Activated naive CD8-positive, alpha-beta T cell treated with anti-CD3 and anti-CD28 coated beads, Interleukin-2, amount 50 U/mL, for 24 hours (primary cell): ENCODE measurements at regions not wholly inside any gene's neighbourhood (a gene's known extent, or its start where the extent isn't known, plus 50 kb on each side); places are given as distances from the start of the nearest gene placed in this dataset.

Experiments used
- ATAC-seq: fragments of 150-1000 bp; cut with Tn5 transposase; one replicate; pipeline ENCODE4 v1.10.0; 2021
- DNase-seq: peaks from one replicate; pipeline ENCODE4 v3.0.0; 2021
- H3K27ac Mint-ChIP-seq: one replicate; pipeline ENCODE4 v1.8.0; 2021; ENCODE audit warnings: mild to moderate bottlenecking, mixed read lengths
- H3K27me3 Mint-ChIP-seq: one replicate; pipeline ENCODE4 v1.8.0; 2021; ENCODE audit warnings: mixed read lengths
- H3K36me3 Mint-ChIP-seq: one replicate; pipeline ENCODE4 v1.8.0; 2021; ENCODE audit warnings: low read depth, mixed read lengths
- H3K4me1 Mint-ChIP-seq: one replicate; pipeline ENCODE4 v1.8.0; 2021; ENCODE audit warnings: mixed read lengths
- H3K4me3 Mint-ChIP-seq: one replicate; pipeline ENCODE4 v1.8.0; 2021; ENCODE audit warnings: mild to moderate bottlenecking, moderate library complexity, mixed read lengths
- H3K9me3 Mint-ChIP-seq: one replicate; pipeline ENCODE4 v1.8.0; 2021; ENCODE audit warnings: mixed read lengths

DNA sequence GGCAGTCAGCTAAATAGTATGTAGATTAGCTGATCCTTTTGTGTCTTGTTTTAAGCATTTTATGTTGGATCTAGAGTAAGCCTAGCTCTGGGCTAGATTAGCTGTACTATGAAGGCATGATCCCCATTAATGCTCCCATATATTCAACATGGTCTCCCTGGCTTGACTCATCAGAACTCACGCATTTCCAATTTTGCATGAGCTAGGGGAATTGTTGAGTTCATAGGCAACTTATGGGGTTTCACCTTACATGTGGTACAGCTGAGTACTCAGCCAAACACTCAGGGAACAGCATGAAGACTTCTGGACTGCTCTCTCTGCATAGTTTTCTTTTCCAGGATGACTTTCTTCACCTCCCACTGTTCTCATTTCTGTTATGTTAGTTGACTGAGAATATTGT is 248.2 kb downstream of the TMX3 start:
- H3K4me1 Mint-ChIP-seq = peaks cover 6% of the 10 kb centered on the region
- no peaks in the 10 kb centered on the region for H3K9me3 Mint-ChIP-seq
- no peak overlapping the region for H3K4me3 Mint-ChIP-seq
- H3K36me3 Mint-ChIP-seq = no peaks in the 10 kb centered on the region
- DNase-seq (no peak), ATAC-seq (no peak)
- peaks cover 2% of the 10 kb centered on the region for H3K27me3 Mint-ChIP-seq
- H3K27ac Mint-ChIP-seq = no peak overlapping the region

DNA sequence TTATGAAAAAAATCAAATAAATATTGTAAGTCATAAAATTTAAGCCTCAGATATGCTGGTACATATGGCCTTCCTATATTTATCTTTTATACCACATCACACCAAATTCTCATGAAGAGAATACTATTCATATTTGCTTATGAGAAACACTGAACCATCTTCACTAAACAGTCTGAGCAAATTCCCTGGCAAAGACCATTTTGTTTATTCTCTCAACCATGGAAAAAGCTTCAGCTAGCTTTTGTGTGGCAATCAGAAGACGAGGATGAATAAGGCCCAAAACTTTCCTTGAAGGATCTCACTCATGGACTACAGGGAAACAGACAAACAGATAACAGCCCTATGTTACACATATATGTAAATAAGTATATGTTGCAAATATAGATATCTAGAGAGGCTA is 252.1 kb downstream of the TMX3 start:
- H3K27me3 Mint-ChIP-seq = no peaks in the 10 kb centered on the region
- ATAC-seq (no peak), DNase-seq (no peak)
- H3K36me3 Mint-ChIP-seq = no peaks in the 10 kb centered on the region
- H3K4me1 Mint-ChIP-seq = peaks cover 2% of the 10 kb centered on the region
- no peak overlapping the region for H3K4me3 Mint-ChIP-seq
- no peaks in the 10 kb centered on the region for H3K9me3 Mint-ChIP-seq
- H3K27ac Mint-ChIP-seq = no peak overlapping the region

DNA sequence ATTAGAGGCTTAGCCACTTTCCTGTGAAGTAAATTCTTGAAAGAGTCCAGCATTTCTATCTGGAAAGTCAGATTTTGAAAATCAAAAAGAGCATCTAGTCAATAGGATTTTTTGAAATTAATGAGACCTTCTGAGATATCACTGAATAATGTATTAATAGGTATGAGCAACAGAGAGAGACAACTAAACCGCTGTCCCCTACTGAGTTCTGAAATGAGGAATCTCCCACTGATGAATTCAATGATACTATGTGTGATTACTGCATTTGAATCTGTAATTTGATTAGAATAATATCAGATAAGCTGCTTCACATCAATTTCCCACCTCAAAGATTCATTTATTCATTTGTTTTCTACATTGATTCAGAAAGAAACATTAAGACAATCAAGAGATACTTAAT is 252.8 kb downstream of the TMX3 start:
- no peaks in the 10 kb centered on the region for H3K27me3 Mint-ChIP-seq
- ATAC-seq (no peak), DNase-seq (no peak)
- no peaks in the 10 kb centered on the region for H3K9me3 Mint-ChIP-seq
- H3K4me3 Mint-ChIP-seq = no peak overlapping the region
- no peaks in the 10 kb centered on the region for H3K36me3 Mint-ChIP-seq
- no peak overlapping the region for H3K27ac Mint-ChIP-seq
- no peaks in the 10 kb centered on the region for H3K4me1 Mint-ChIP-seq

DNA sequence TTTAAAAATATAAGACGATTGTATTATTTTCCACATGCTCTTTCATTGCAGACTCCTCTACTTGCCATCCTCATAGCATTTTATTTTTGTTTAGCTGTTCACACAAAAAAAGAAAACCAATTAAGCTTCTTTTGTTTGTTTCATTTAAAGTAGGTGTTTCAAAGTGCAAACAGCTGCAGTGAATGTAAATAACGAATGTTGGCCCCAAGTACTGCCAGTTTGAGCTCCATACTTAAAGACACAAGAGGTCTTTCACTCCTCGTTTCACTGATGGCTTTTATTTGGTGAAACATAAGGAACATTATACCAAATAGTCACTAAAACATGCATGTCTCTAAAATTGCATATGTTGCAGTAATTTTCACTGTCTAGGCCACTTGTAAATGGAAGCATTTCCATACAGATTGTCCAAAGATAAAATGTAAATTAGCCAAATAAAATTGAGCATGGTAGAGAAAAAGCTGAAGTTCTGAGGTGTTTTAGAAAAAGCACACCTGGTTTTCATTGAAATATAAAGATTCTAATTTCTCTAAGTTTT is 253.4 kb downstream of the TMX3 start:
- no peaks in the 10 kb centered on the region for H3K27me3 Mint-ChIP-seq
- H3K4me3 Mint-ChIP-seq = no peak overlapping the region
- no peak for ATAC-seq
- DNase-seq = no peak
- no peaks in the 10 kb centered on the region for H3K4me1 Mint-ChIP-seq
- no peaks in the 10 kb centered on the region for H3K9me3 Mint-ChIP-seq
- no peaks in the 10 kb centered on the region for H3K36me3 Mint-ChIP-seq
- no peak overlapping the region for H3K27ac Mint-ChIP-seq

DNA sequence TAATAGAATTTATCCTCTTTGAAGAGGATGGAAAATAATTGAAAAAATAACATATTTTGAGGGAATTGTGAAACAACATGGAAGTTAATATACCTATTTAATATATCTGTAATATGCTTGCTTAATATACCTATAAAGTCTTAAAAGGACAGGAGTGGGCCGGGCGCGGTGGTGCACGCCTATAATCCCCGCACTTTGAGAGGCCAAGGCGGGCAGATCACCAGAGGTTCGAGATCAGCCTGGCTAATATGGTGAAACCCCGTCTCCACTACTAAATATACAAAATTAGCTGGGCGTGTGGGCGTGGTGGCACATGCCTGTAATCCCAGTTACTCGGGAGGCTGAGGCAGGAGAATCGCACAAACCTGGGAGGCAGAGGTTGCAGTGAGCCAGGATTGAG is 254.9 kb downstream of the TMX3 start:
- H3K4me3 Mint-ChIP-seq = no peak overlapping the region
- H3K27me3 Mint-ChIP-seq = no peaks in the 10 kb centered on the region
- no peaks in the 10 kb centered on the region for H3K9me3 Mint-ChIP-seq
- H3K4me1 Mint-ChIP-seq = no peaks in the 10 kb centered on the region
- H3K36me3 Mint-ChIP-seq = no peaks in the 10 kb centered on the region
- DNase-seq (no peak), ATAC-seq (no peak)
- H3K27ac Mint-ChIP-seq = no peak overlapping the region

DNA sequence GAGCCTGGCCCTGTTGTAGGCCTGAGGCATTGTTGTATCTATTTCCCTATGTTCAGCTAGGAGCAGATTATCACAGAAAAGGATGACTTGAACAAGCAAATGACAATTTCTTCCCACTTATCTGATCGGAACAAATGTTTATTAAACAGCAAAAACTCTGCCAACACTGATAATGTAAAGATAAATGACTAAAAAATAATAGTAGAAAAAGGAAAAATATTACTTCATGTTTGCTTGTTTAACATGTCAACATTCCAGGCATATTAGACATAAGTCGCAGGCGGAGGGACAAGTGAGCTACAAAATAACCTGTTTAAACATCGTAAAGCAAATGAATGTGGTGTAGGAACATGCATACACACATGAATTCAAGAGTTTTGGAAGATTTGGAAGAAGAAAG is 257.9 kb downstream of the TMX3 start:
- Mint-ChIP-seq H3K4me1 (no peaks in the 10 kb centered on the region), H3K27ac (no peak overlapping the region), H3K36me3 (no peaks in the 10 kb centered on the region), H3K9me3 (no peaks in the 10 kb centered on the region), H3K27me3 (no peaks in the 10 kb centered on the region), H3K4me3 (no peak overlapping the region)
- ATAC-seq (no peak), DNase-seq (no peak)

DNA sequence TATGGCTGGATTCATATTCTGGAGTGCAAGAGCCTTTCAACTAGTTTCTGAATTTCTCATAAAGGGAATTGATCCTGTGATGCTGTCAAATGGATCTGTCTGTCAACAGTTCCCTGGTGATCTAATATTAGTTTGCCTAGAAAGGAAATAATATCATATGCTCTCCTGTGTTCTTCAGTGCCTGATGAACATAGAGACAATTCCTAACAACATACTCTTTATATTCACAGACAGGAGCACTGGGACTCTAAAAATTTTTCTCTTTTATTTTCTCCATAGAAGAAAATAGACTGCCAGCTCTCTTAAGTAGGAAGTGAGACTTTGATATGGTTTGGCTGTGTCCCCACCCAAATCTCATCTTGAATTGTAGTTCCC is 259.7 kb downstream of the TMX3 start:
- no peak overlapping the region for H3K27ac Mint-ChIP-seq
- H3K4me1 Mint-ChIP-seq = no peaks in the 10 kb centered on the region
- no peaks in the 10 kb centered on the region for H3K36me3 Mint-ChIP-seq
- ATAC-seq (no peak), DNase-seq (no peak)
- no peaks in the 10 kb centered on the region for H3K27me3 Mint-ChIP-seq
- no peak overlapping the region for H3K4me3 Mint-ChIP-seq
- no peaks in the 10 kb centered on the region for H3K9me3 Mint-ChIP-seq

DNA sequence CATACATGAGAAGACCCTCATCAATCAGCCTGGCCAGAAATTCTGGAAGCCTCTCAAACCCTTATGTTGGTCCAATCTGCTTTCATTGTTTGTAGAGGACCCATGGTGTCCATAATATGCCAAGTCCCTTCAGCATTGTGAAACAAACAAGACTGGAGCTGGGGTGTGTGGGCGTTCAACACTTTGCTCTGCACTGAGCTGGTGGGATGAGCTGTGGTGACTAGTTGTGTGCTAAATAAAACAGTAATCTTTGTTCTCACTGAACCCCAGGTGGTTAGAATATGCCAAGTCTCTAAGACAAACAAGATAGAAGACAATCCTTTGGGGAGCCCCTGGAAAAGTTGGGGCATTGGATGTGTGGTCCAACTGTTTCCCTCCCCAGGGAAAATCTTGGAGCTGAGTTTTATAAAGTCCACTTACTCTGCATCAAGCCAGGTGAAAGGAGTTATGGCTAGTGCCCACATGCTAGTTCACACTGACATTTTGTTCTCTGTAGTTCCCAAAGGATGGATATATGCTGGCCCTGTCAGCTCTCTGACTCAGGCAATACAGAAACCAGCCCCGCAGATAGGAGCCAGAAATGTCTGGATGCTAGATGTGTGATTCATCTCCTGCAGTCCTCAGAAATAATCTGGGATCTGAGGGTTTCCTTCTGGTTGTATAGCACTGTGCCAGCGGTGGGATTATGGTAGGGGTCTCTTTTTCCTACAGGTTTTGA is 260.2 kb downstream of the TMX3 start:
- no peaks in the 10 kb centered on the region for H3K27me3 Mint-ChIP-seq
- no peaks in the 10 kb centered on the region for H3K9me3 Mint-ChIP-seq
- ATAC-seq (no peak), DNase-seq (no peak)
- H3K4me1 Mint-ChIP-seq = no peaks in the 10 kb centered on the region
- no peak overlapping the region for H3K4me3 Mint-ChIP-seq
- H3K36me3 Mint-ChIP-seq = no peaks in the 10 kb centered on the region
- H3K27ac Mint-ChIP-seq = no peak overlapping the region

DNA sequence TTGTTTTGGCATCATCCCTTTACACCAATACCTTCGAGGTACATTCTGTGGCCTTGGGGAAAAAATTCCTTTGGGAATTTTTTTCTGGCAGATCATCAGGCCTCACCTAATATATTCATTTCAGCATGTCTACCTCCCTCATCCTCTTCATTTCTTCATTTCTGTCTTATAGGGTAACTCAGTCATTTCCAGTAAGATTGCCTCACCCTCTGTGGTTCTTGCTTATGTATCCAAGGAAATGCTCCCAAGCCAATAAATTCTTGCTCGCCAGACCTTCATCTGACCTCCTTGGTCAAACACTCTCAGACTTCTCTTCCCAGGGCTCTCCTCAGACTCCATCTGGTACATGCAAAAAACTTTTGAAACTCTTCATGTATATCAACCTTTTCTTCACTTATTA is 265.6 kb downstream of the TMX3 start:
- H3K9me3 Mint-ChIP-seq = peaks cover 5% of the 10 kb centered on the region
- no peak for DNase-seq
- H3K27ac Mint-ChIP-seq = no peak overlapping the region

DNA sequence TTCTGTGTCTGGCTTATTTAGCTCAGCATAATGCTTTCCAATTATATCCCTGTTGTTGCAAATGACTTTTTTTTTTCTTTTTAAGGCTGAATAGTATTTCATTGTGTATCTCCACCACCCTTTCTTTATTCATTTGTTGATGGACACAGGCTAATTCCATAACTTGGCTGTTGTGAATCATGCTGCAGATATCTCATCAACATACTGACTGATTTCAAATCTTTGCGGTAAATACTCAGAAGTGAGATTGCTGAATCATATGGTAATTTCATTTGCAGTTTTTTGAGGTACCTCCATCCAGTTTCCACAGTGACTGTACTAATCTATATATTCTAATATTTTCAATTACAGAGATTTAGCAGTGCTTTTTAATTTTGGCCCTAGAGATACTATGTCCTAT is 266.2 kb downstream of the TMX3 start:
- H3K4me3 Mint-ChIP-seq = no peak overlapping the region
- no peak for DNase-seq
- no peaks in the 10 kb centered on the region for H3K27me3 Mint-ChIP-seq
- H3K27ac Mint-ChIP-seq = no peak overlapping the region
- H3K36me3 Mint-ChIP-seq = no peaks in the 10 kb centered on the region
- no peaks in the 10 kb centered on the region for H3K4me1 Mint-ChIP-seq
- peaks cover 5% of the 10 kb centered on the region for H3K9me3 Mint-ChIP-seq
- no peak for ATAC-seq

More for the DNA sequence above, 265.6 kb downstream of the TMX3 start:
- Mint-ChIP-seq H3K4me3 (no peak overlapping the region), H3K27me3 (no peaks in the 10 kb centered on the region), H3K36me3 (no peaks in the 10 kb centered on the region), H3K4me1 (no peaks in the 10 kb centered on the region)
- no peak for ATAC-seq

DNA sequence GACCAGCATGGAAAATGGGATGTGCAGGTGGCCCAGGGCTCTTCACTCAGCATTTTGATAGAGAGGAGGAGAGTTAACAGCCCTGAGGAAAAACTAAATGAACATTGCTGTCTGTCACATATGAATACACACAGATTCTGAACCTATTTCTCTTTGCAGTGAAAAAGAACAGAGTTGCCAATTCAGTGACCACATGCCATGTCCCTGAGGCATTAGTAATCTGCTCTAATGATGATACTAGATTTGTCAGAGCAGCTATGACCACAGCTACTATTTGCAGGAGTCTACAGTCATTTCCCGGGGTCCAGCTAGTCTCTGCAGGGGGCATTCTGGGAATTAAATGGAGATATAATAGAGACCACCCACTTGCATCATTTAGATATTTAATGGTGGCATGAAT is 267.6 kb downstream of the TMX3 start:
- DNase-seq (no peak), ATAC-seq (no peak)
- no peaks in the 10 kb centered on the region for H3K27me3 Mint-ChIP-seq
- peaks cover 5% of the 10 kb centered on the region for H3K9me3 Mint-ChIP-seq
- no peaks in the 10 kb centered on the region for H3K36me3 Mint-ChIP-seq
- no peaks in the 10 kb centered on the region for H3K4me1 Mint-ChIP-seq
- no peak overlapping the region for H3K4me3 Mint-ChIP-seq
- no peak overlapping the region for H3K27ac Mint-ChIP-seq

DNA sequence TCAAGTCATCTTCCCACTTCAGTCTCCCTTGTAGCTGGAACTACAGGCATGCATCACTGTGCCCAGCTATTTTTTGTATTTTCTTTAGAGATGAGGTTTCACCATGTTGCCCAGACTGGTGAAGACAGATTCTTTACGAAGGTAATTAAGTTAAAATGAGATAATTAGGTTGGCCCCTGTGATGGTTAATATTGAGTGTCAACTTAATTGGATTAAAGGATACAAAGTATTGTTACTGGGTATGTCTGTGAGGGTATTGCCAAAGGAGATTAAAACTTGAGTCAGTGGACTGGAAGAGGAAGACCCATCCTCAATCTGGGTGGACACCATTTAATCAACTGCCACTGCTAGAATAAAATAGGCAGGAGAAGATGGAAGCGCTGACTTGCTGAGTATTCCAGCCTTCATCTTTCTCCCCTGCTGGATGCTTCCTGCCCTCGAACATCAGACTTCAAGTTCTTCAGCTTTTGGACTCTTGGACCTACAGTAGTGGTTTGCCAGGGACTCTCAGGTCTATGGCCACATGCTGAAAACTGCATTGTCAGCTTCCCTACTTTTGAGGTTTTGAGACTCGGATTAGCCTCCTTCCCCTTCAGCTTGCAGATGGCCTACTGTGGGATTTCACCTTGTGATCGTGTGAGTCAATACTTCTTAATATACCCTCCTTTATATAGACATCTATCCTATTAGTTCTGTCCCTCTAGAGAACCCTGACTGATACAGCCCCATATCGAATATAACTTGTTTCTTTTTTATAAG is 269.1 kb downstream of the TMX3 start:
- no peaks in the 10 kb centered on the region for H3K36me3 Mint-ChIP-seq
- DNase-seq (no peak), ATAC-seq (no peak)
- no peak overlapping the region for H3K4me3 Mint-ChIP-seq
- no peaks in the 10 kb centered on the region for H3K4me1 Mint-ChIP-seq
- H3K9me3 Mint-ChIP-seq = peaks cover 5% of the 10 kb centered on the region
- no peak overlapping the region for H3K27ac Mint-ChIP-seq
- H3K27me3 Mint-ChIP-seq = no peaks in the 10 kb centered on the region

DNA sequence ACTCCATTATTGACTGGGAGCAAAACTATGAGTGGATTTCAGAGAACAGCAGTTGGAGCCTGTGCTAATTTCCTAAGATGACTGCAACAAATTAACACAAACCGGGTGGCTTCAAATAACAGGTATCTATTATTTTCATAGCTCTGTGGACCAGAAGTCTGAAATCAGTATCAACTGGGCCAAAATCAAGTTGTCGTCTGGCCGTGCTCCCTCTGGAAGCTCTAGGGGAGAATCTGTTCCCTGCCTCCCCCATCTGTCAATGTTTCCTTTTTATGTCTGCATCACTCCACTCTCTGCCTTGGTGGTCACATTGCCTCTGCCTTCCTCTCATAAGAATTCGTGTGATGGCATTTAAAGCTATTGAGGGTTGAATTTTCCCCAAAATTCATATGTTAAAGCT is 269.8 kb downstream of the TMX3 start:
- ATAC-seq (no peak), DNase-seq (no peak)
- Mint-ChIP-seq H3K4me3 (no peak overlapping the region), H3K9me3 (peaks cover 5% of the 10 kb centered on the region), H3K36me3 (no peaks in the 10 kb centered on the region), H3K27me3 (no peaks in the 10 kb centered on the region), H3K27ac (no peak overlapping the region), H3K4me1 (no peaks in the 10 kb centered on the region)

DNA sequence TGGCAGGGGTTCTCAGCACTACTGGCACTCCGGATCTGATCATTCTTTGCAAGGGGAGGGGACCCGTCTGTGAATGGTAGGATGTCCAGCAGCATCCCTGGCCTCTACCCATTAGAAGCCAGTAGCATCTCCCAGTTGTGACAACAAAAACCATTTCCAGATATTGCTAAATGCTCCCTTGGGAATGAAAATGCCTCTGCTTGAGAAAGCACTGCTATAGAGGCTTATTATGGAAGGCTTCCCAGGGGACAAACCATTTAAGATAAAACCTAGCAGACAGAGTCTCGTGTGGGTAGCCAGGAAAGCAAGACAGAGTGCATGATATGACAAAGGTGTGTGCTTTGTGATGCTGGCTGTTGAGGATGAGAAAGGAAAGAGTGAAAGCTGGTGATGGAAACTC is 273.7 kb downstream of the TMX3 start:
- H3K36me3 Mint-ChIP-seq = no peaks in the 10 kb centered on the region
- no peak overlapping the region for H3K27ac Mint-ChIP-seq
- peaks cover 16% of the 10 kb centered on the region for H3K9me3 Mint-ChIP-seq
- no peaks in the 10 kb centered on the region for H3K27me3 Mint-ChIP-seq
- H3K4me3 Mint-ChIP-seq = no peak overlapping the region
- peaks cover 5% of the 10 kb centered on the region for H3K4me1 Mint-ChIP-seq
- DNase-seq = no peak
- ATAC-seq = no peak

DNA sequence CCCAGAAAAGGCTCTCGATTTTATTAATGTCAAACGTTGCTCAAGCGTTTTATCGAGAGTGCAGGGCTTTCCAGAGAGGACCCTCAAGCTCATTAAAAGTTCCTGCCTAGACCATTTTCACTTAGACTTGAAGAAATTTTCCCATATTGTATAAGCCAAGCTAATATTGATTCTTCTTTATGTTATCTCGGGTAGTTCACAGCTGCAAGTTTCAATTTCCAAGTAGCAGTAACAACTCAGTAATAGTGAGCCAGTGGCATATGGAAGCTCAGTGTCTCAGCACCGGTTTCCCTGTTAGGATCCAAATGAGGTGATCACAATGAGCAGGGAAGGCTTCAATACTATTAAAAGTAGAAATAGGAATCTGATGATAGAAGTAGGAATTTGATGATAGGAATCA is 274.5 kb downstream of the TMX3 start:
- Mint-ChIP-seq H3K9me3 (peaks cover 20% of the 10 kb centered on the region), H3K27ac (no peak overlapping the region), H3K4me3 (no peak overlapping the region), H3K27me3 (no peaks in the 10 kb centered on the region), H3K4me1 (peaks cover 5% of the 10 kb centered on the region), H3K36me3 (no peaks in the 10 kb centered on the region)
- no peak for ATAC-seq
- no peak for DNase-seq
